HG03159 (cell line): ENCODE measurements at regions not wholly inside any gene's neighbourhood (a gene's known extent, or its start where the extent isn't known, plus 50 kb on each side); places are given as distances from the start of the nearest gene placed in this dataset.

ENCODE experiments used
- ATAC-seq: cut with Tn5 transposase; IDR thresholded peaks from one replicate; pipeline ENCODE4 v1.9.1; 2021; ENCODE audit warnings: mild to moderate bottlenecking, moderate library complexity; ENCODE audit not compliant: unreplicated experiment

GRCh38 chr6:63521475-63522210 is 50.6 kb upstream of the LOC128125822 start:
- ATAC-seq: no peak
